ENCODE measurements at regions not wholly inside any gene's neighbourhood (a gene's known extent, or its start where the extent isn't known, plus 50 kb on each side); places are given as distances from the start of the nearest gene placed in this dataset.

DNA sequence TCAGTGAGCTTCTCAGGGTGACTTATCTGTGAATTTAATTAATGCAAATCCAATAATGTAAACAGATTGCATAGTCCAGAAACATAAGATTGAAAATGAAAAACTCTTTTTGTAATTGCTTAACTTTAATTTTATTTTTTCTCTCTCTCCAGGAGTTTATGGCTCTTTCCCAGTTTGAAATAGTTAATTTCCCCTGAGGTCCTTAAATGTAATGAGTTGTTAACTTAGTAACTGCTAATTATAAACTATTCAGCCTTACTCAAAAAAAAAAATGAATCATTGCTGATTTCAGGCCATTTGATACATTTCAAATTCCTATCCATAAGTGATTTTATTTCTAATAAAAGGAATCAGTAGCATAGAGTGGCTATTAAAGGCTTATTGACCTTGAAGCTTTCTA lies 84.1 kb upstream of the TRPC4 start:
- TF ChIP-seq, protein P1, sequence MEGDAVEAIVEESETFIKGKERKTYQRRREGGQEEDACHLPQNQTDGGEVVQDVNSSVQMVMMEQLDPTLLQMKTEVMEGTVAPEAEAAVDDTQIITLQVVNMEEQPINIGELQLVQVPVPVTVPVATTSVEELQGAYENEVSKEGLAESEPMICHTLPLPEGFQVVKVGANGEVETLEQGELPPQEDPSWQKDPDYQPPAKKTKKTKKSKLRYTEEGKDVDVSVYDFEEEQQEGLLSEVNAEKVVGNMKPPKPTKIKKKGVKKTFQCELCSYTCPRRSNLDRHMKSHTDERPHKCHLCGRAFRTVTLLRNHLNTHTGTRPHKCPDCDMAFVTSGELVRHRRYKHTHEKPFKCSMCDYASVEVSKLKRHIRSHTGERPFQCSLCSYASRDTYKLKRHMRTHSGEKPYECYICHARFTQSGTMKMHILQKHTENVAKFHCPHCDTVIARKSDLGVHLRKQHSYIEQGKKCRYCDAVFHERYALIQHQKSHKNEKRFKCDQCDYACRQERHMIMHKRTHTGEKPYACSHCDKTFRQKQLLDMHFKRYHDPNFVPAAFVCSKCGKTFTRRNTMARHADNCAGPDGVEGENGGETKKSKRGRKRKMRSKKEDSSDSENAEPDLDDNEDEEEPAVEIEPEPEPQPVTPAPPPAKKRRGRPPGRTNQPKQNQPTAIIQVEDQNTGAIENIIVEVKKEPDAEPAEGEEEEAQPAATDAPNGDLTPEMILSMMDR (IDR thresholded peaks at IDR 0.05; ENCODE audit: low read depth, low read length), result no peak
- TF ChIP-seq POLR2A (IDR thresholded peaks at IDR 0.05; ENCODE audit: extremely low read depth, insufficient read length) (no peak), MYC (IDR thresholded peaks at IDR 0.05; ENCODE audit: low read depth, low read length) (no peak)
